Mesendoderm (in vitro differentiated cells): ENCODE measurements at regions not wholly inside any gene's neighbourhood (a gene's known extent, or its start where the extent isn't known, plus 50 kb on each side); places are given as distances from the start of the nearest gene placed in this dataset.
A peak's percentile ranks its signal among the peaks of the same experiment; 100 is the strongest.

ENCODE experiments used
- DNase-seq: peaks from one replicate; pipeline ENCODE4 v3.0.0; 2013
- H2AK5ac ChIP-seq: 2 replicates; pipeline ENCODE4 v1.6.1; 2013; ENCODE audit warnings: low read length, inconsistent platforms
- H2BK120ac ChIP-seq: 2 replicates; pipeline ENCODE4 v1.6.1; 2013; ENCODE audit warnings: low read depth, mild to moderate bottlenecking, low read length, moderate library complexity, mixed read lengths
- H2BK15ac ChIP-seq: replicated peaks from 2 replicates; pipeline ENCODE4 v1.6.1; 2013; ENCODE audit warnings: low read depth, mild to moderate bottlenecking, moderate library complexity
- H2BK5ac ChIP-seq: 2 replicates; pipeline ENCODE4 v1.6.1; 2013; ENCODE audit warnings: low read length, inconsistent platforms
- H3K18ac ChIP-seq: 2 replicates; pipeline ENCODE4 v1.6.1; 2013; ENCODE audit warnings: mild to moderate bottlenecking, low read length, mixed read lengths
- H3K23ac ChIP-seq: one replicate; pipeline ENCODE4 v1.6.1; 2013; ENCODE audit warnings: low read length
- H3K27ac ChIP-seq: 2 replicates; pipeline ENCODE4 v1.5.1; 2013; ENCODE audit warnings: low read depth, mild to moderate bottlenecking, inconsistent platforms, low read length, moderate library complexity
- H3K27me3 ChIP-seq: 2 replicates; pipeline ENCODE4 v1.6.1; 2013; ENCODE audit warnings: low read length, control low read depth, mild to moderate bottlenecking, inconsistent platforms; ENCODE audit not compliant: insufficient read depth, poor library complexity
- H3K36me3 ChIP-seq: 2 replicates; pipeline ENCODE4 v1.6.1; 2013; ENCODE audit warnings: low read length, inconsistent platforms; ENCODE audit not compliant: control insufficient read depth, insufficient read depth
- H3K4ac ChIP-seq: one replicate; pipeline ENCODE4 v1.6.1; 2013; ENCODE audit warnings: low read depth, mild to moderate bottlenecking, low read length, moderate library complexity
- H3K4me1 ChIP-seq: 2 replicates; pipeline ENCODE4 v1.6.1; 2013; ENCODE audit warnings: low read depth, low read length, inconsistent platforms; ENCODE audit not compliant: control insufficient read depth
- H3K4me2 ChIP-seq: 2 replicates; pipeline ENCODE4 v1.6.1; 2013; ENCODE audit warnings: low read length
- H3K4me3 ChIP-seq: 2 replicates; pipeline ENCODE4 v1.5.1; 2013; ENCODE audit warnings: mild to moderate bottlenecking, low read length
- H3K56ac ChIP-seq: one replicate; pipeline ENCODE4 v1.6.1; 2013; ENCODE audit warnings: low read length
- H3K79me1 ChIP-seq: 2 replicates; pipeline ENCODE4 v1.6.1; 2013; ENCODE audit warnings: low read length, inconsistent platforms
- H3K79me2 ChIP-seq: 2 replicates; pipeline ENCODE4 v1.6.1; 2013; ENCODE audit warnings: mild to moderate bottlenecking, low read length; ENCODE audit not compliant: control insufficient read depth, insufficient read depth
- H3K9ac ChIP-seq: 2 replicates; pipeline ENCODE4 v1.6.1; 2013; ENCODE audit warnings: low read length, inconsistent platforms
- H4K5ac ChIP-seq: one replicate; pipeline ENCODE4 v1.6.1; 2013; ENCODE audit warnings: low read length
- H4K8ac ChIP-seq: one replicate; pipeline ENCODE4 v1.6.1; 2013; ENCODE audit warnings: low read depth, mild to moderate bottlenecking, control low read depth, low read length, moderate library complexity
- WGBS: extraction: QIAGEN DNeasy Blood & Tissue Kit; methylation state at CpG from one replicate; pipeline ENCODE4 v1.1.7; 2013; ENCODE audit warnings: low lambda C conversion rate, missing lambda C conversion rate; ENCODE audit not compliant: insufficient coverage; ENCODE audit errors: extremely low coverage; 5-methylcytosine and 5-hydroxymethylcytosine counted together

DNA sequence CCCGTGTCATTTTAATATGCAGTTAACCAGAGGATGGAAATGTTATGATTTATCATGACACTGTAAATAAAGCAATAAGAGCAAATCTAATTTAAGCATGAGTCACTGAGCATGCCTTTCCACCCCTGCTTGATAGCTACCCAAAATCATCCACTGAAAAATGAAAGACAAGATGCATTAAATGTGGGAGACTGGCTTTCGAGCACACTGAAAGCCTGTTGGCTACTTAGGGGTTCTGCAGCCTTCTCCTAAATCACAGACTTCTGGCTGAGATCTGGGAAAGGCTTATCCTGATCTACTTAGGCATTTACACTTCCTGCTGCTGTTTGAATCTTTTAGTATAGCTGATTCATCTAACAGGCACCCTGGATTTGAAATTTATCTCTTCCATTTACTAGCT, 778.3 kb upstream of the CDH7 start:
- H3K9ac ChIP-seq: no peak overlapping the region
- WGBS: no CpG with 5 or more reads among the region's 2 CpGs
- no peaks in the 10 kb centered on the region for H3K79me2 ChIP-seq

GRCh38 chr18:64966667-64967066, 784.1 kb upstream of the CDH7 start:
- Histone ChIP-seq H3K18ac (no peak overlapping the region), H3K23ac (no peak overlapping the region), H3K27ac (no peak overlapping the region), H4K8ac (no peak overlapping the region), H3K9ac (no peak overlapping the region), H3K4me3 (no peak overlapping the region), H2AK5ac (no peak overlapping the region), H3K4me1 (no peaks in the 10 kb centered on the region), H3K4me2 (no peak overlapping the region), H2BK15ac (no peak overlapping the region), H3K56ac (no peak overlapping the region), H4K5ac (no peak overlapping the region), H3K79me2 (no peaks in the 10 kb centered on the region), H2BK5ac (no peak overlapping the region), H3K36me3 (no peaks in the 10 kb centered on the region), H3K4ac (no peak overlapping the region), H3K27me3 (no peaks in the 10 kb centered on the region), H2BK120ac (no peak overlapping the region), H3K79me1 (no peaks in the 10 kb centered on the region)
- peak; percentile 47 for DNase-seq

More for the DNA sequence above, 778.3 kb upstream of the CDH7 start:
- no peak overlapping the region for H2BK15ac ChIP-seq
- no peak overlapping the region for H4K5ac ChIP-seq
- no peak overlapping the region for H3K23ac ChIP-seq
- H3K18ac ChIP-seq: no peak overlapping the region
- no peaks in the 10 kb centered on the region for H3K36me3 ChIP-seq
- no peaks in the 10 kb centered on the region for H3K4me1 ChIP-seq
- peak; percentile 44 for DNase-seq
- no peak overlapping the region for H2AK5ac ChIP-seq
- H3K27ac ChIP-seq: no peak overlapping the region
- no peak overlapping the region for H2BK5ac ChIP-seq
- no peak overlapping the region for H3K4ac ChIP-seq
- H3K56ac ChIP-seq: no peak overlapping the region
- H3K79me1 ChIP-seq: no peaks in the 10 kb centered on the region
- H2BK120ac ChIP-seq: no peak overlapping the region
- H4K8ac ChIP-seq: no peak overlapping the region
- H3K4me2 ChIP-seq: no peak overlapping the region
- H3K27me3 ChIP-seq: no peaks in the 10 kb centered on the region
- no peak overlapping the region for H3K4me3 ChIP-seq

DNA sequence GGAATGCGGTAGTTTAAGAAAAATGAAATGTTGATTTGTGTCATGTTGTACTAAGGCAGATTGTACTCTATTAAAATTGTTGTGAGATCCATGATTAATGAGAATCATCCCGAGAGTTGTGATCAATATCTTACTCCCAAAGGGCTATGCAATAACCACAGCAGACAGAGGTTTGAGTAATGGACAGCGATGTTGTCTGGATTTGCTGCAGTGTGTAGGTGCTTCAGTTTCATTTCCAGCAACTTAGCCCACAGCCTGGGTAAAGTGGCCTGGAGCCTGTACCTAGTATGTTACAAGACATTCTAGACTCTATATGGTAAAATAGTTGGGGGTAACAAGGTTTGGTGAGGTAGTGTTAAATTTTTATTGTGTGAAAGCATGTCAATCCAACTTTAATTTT, 794.3 kb upstream of the CDH7 start:
- H3K79me1 ChIP-seq: no peaks in the 10 kb centered on the region
- H3K4me3 ChIP-seq: no peak overlapping the region
- H3K36me3 ChIP-seq: no peaks in the 10 kb centered on the region
- no peak overlapping the region for H3K4ac ChIP-seq
- H4K8ac ChIP-seq: no peak overlapping the region
- no peak overlapping the region for H3K27ac ChIP-seq
- DNase-seq: no peak
- H2BK15ac ChIP-seq: no peak overlapping the region
- no peak overlapping the region for H3K9ac ChIP-seq
- H2BK120ac ChIP-seq: no peak overlapping the region
- no peak overlapping the region for H3K4me2 ChIP-seq
- H2AK5ac ChIP-seq: no peak overlapping the region
- no peak overlapping the region for H3K23ac ChIP-seq
- no peaks in the 10 kb centered on the region for H3K4me1 ChIP-seq
- H3K56ac ChIP-seq: no peak overlapping the region
- H3K79me2 ChIP-seq: no peaks in the 10 kb centered on the region
- H4K5ac ChIP-seq: no peak overlapping the region
- no peaks in the 10 kb centered on the region for H3K27me3 ChIP-seq
- no CpG with 5 or more reads among the region's 3 CpGs for WGBS
- no peak overlapping the region for H3K18ac ChIP-seq
- H2BK5ac ChIP-seq: no peak overlapping the region

DNA sequence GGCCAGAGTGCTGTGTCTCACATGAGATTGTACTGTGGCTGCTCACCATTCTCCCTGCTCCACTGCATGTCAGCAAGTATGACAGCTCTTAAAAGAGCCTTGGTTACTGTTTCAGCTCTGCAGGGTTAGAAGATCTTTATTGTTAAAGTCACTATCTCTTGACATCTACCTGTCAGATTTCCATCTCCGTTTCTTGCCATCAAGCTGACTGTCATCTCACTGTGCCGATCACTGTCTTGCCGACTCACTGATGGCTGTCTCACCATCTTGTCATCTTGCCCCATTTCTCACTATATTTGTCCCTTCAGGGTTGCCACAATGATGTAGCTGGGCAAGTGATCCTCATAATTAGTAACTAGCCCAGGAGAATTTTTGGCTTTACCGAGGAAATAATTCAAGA, 800.9 kb upstream of the CDH7 start:
- H3K36me3 ChIP-seq: no peaks in the 10 kb centered on the region
- H3K4me2 ChIP-seq: no peak overlapping the region
- no CpG with 5 or more reads among the region's 4 CpGs for WGBS
- no peak overlapping the region for H3K9ac ChIP-seq
- no peak overlapping the region for H4K8ac ChIP-seq
- no peaks in the 10 kb centered on the region for H3K4me1 ChIP-seq
- no peak overlapping the region for H3K27ac ChIP-seq
- H3K56ac ChIP-seq: no peak overlapping the region
- DNase-seq: no peak
- H4K5ac ChIP-seq: no peak overlapping the region
- no peaks in the 10 kb centered on the region for H3K79me1 ChIP-seq
- H2BK15ac ChIP-seq: no peak overlapping the region
- no peak overlapping the region for H3K23ac ChIP-seq
- H3K79me2 ChIP-seq: no peaks in the 10 kb centered on the region
- H3K4me3 ChIP-seq: no peak overlapping the region
- no peaks in the 10 kb centered on the region for H3K27me3 ChIP-seq
- H2BK5ac ChIP-seq: no peak overlapping the region
- H2BK120ac ChIP-seq: no peak overlapping the region
- H2AK5ac ChIP-seq: no peak overlapping the region
- H3K18ac ChIP-seq: no peak overlapping the region
- H3K4ac ChIP-seq: no peak overlapping the region

DNA sequence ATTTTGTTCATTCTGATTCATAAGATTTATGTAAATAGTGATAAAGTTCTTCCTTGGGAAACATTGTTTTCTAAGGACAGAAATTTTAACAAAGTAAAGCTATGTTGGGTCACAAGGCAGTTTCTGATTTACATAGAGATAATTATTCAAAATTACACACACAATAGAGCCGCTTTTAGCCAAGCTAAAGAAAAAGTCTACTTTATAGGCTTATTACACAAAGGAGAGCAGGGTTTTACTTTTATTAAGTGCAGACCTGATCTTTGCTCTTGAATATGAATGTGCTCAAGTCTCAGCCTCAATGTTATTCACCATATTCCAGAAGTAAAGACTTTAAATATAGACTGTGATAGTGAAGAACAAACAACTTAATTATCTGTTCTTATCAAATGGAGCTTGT, 787.8 kb upstream of the LINC00305 start:
- Histone ChIP-seq H3K56ac (no peak overlapping the region), H3K79me2 (no peaks in the 10 kb centered on the region), H3K4me2 (no peak overlapping the region), H3K4ac (no peak overlapping the region), H4K8ac (no peak overlapping the region), H3K18ac (no peak overlapping the region), H2AK5ac (no peak overlapping the region), H2BK120ac (no peak overlapping the region), H3K23ac (no peak overlapping the region), H2BK15ac (no peak overlapping the region), H2BK5ac (no peak overlapping the region), H4K5ac (no peak overlapping the region), H3K4me1 (no peaks in the 10 kb centered on the region), H3K27me3 (no peaks in the 10 kb centered on the region), H3K27ac (no peak overlapping the region), H3K4me3 (no peak overlapping the region), H3K36me3 (no peaks in the 10 kb centered on the region), H3K79me1 (no peaks in the 10 kb centered on the region), H3K9ac (no peak overlapping the region)
- no peak for DNase-seq
- no CpG with 5 or more reads among the region's 1 CpG for WGBS

DNA sequence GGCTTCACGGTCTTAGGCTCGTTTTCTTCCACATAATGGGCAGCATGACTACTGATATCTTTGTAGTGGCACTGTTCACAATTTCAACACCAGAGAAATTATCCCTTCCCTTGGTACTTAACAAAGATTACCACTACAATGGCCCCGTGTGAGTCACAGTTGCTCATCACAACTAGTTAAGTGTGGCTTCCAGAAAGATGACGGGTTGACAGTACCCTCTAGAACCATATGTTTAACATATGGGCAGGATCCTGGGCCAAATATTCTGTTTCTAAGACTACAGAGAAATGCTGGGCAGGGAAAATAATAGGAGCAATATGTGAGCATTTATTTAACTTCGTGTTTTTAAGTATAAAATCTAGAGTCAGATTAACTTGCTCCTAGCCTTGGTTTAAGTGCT, 780.1 kb upstream of the LINC00305 start:
- no peaks in the 10 kb centered on the region for H3K36me3 ChIP-seq
- no peak overlapping the region for H2BK120ac ChIP-seq
- no peaks in the 10 kb centered on the region for H3K27me3 ChIP-seq
- no peak overlapping the region for H3K18ac ChIP-seq
- no peak overlapping the region for H3K4ac ChIP-seq
- H3K79me1 ChIP-seq: no peaks in the 10 kb centered on the region
- H3K79me2 ChIP-seq: no peaks in the 10 kb centered on the region
- H3K27ac ChIP-seq: no peak overlapping the region
- peak; percentile 4 for DNase-seq
- H3K23ac ChIP-seq: no peak overlapping the region
- no peak overlapping the region for H2BK15ac ChIP-seq
- H3K4me2 ChIP-seq: no peak overlapping the region
- no peak overlapping the region for H2BK5ac ChIP-seq
- no peak overlapping the region for H2AK5ac ChIP-seq
- H4K5ac ChIP-seq: no peak overlapping the region
- no peak overlapping the region for H3K4me3 ChIP-seq
- no CpG with 5 or more reads among the region's 5 CpGs for WGBS
- no peak overlapping the region for H3K9ac ChIP-seq
- no peak overlapping the region for H4K8ac ChIP-seq
- no peak overlapping the region for H3K56ac ChIP-seq
- H3K4me1 ChIP-seq: no peaks in the 10 kb centered on the region
